SK-N-SH (cell line): ENCODE measurements at regions not wholly inside any gene's neighbourhood (a gene's known extent, or its start where the extent isn't known, plus 50 kb on each side); places are given as distances from the start of the nearest gene placed in this dataset.

Experiments
- CTCF ChIA-PET: fragments of 300-600, 350-600 bp; formaldehyde crosslinking; extraction: SDS; loops from one replicate; lab custom pipeline; 2021; lab: Yijun Ruan, JAX
- POLR2A ChIA-PET: fragments of 350-600 bp; sonication (Branson Sonifier 250); formaldehyde crosslinking; extraction: SDS; loops from one replicate; lab custom pipeline; 2020; ENCODE audit warnings: antibody characterized with exemption, inconsistent platforms; lab: Yijun Ruan, JAX
- DNase-seq: peaks from one replicate; pipeline ENCODE4 v3.0.0; 2012
- H2AFZ ChIP-seq: fragments of 200-600 bp; sonication (generic); 2 replicates; pipeline ENCODE4 v1.8.1; 2016; ENCODE audit warnings: antibody characterized with exemption, mild to moderate bottlenecking, low read depth
- H3F3A ChIP-seq: fragments of 200-600 bp; sonication (generic); replicated peaks from 2 replicates; pipeline ENCODE3; 2016; ENCODE audit warnings: antibody characterized with exemption, mild to moderate bottlenecking; ENCODE audit not compliant: insufficient read depth
- H3K27ac ChIP-seq, 2 experiments: fragments of 200-500 bp in 1 of 2; fragments of 200-600 bp in 1 of 2; sonication (Bioruptor generic) in 1 of 2; sonication (generic), shearing (Covaris generic) in 1 of 2; 2 replicates each; pipeline versions ENCODE4 v1.5.1 to v1.6.1; 2014 to 2016; ENCODE audit warnings: low read depth in 2 of 2, inconsistent platforms in 1 of 2, low read length in 1 of 2, mild to moderate bottlenecking in 1 of 2, mixed read lengths in 1 of 2
- H3K27me3 ChIP-seq: fragments of 200-600 bp; sonication (generic), shearing (Covaris generic); 2 replicates; pipeline ENCODE4 v1.6.1; 2016; ENCODE audit warnings: mixed run types; ENCODE audit not compliant: insufficient read depth
- H3K36me3 ChIP-seq, 2 experiments: fragments of 200-500 bp in 1 of 2; fragments of 200-600 bp in 1 of 2; sonication (Bioruptor generic) in 1 of 2; sonication (generic) in 1 of 2; replicated peaks in 1 of 2; 2 replicates each; pipeline versions ENCODE3 to v1.5.1; 2014 to 2016; ENCODE audit warnings: low read length in 1 of 2, mild to moderate bottlenecking in 1 of 2; ENCODE audit not compliant: insufficient read depth in 2 of 2, control insufficient read depth in 1 of 2
- H3K4me1 ChIP-seq, 2 experiments: fragments of 200-500 bp in 1 of 2; fragments of 200-600 bp in 1 of 2; sonication (Bioruptor generic) in 1 of 2; sonication (generic), shearing (Covaris generic) in 1 of 2; 2 replicates each; pipeline versions ENCODE4 v1.5.1 to v1.6.1; 2014 to 2016; ENCODE audit warnings: low read depth in 1 of 2, low read length in 1 of 2, mixed run types in 1 of 2; ENCODE audit not compliant: insufficient read depth in 2 of 2, control insufficient read depth in 1 of 2
- H3K4me2 ChIP-seq: fragments of 200-600 bp; sonication (generic), shearing (Covaris generic); 2 replicates; pipeline ENCODE4 v1.6.1; 2017; ENCODE audit warnings: mixed run types
- H3K4me3 ChIP-seq, 2 experiments: fragments of 200-500 bp in 1 of 2; fragments of 200-600 bp in 1 of 2; sonication (Bioruptor generic) in 1 of 2; sonication (generic), shearing (Covaris generic) in 1 of 2; 2 replicates each; pipeline versions ENCODE4 v1.5.1 to v1.8.1; 2014 to 2016; ENCODE audit warnings: low read depth in 2 of 2, inconsistent platforms in 1 of 2, low read length in 1 of 2, mild to moderate bottlenecking in 1 of 2, mixed read lengths in 1 of 2, moderate library complexity in 1 of 2
- H3K79me2 ChIP-seq: fragments of 200-600 bp; sonication (generic); 2 replicates; pipeline ENCODE4 v1.8.1; 2017; ENCODE audit warnings: mild to moderate bottlenecking; ENCODE audit not compliant: insufficient read depth
- H3K9ac ChIP-seq: fragments of 200-600 bp; sonication (generic); 2 replicates; pipeline ENCODE4 v1.6.1; 2017; ENCODE audit warnings: mixed run types
- H3K9me2 ChIP-seq: fragments of 200-600 bp; sonication (generic); 2 replicates; pipeline ENCODE4 v1.6.1; 2017; ENCODE audit warnings: mixed run types
- H3K9me3 ChIP-seq: fragments of 200-600 bp; sonication (generic); 2 replicates; pipeline ENCODE4 v1.6.1; 2017; ENCODE audit warnings: mixed run types, mild to moderate bottlenecking, moderate library complexity
- H4K20me1 ChIP-seq: fragments of 200-600 bp; sonication (generic); 2 replicates; pipeline ENCODE4 v1.6.1; 2017; ENCODE audit warnings: mild to moderate bottlenecking, mixed run types; ENCODE audit not compliant: insufficient read depth
- CTCF ChIP-seq: fragments of 200-600 bp; sonication (generic); IDR thresholded peaks from 2 replicates; pipeline ENCODE4 v1.6.1; 2017; ENCODE audit warnings: antibody characterized with exemption, mild to moderate bottlenecking, moderate library complexity
- ELF1 ChIP-seq: IDR thresholded peaks from 2 replicates; pipeline ENCODE4 v1.4.0; 2012
- EP300 ChIP-seq, 2 experiments: IDR thresholded peaks; 2 replicates each; pipeline versions ENCODE4 v1.4.0 to v1.6.1; 2012; ENCODE audit warnings: borderline replicate concordance in 1 of 2, low read depth in 1 of 2, low read length in 1 of 2
- EZH2phosphoT487 ChIP-seq: fragments of 200-600 bp; sonication (generic); IDR thresholded peaks from 2 replicates; pipeline ENCODE4 v1.6.1; 2017; ENCODE audit warnings: low read depth, mixed run types, mild to moderate bottlenecking, antibody characterized with exemption, moderate library complexity, borderline replicate concordance
- FOSL2 ChIP-seq: IDR thresholded peaks from 2 replicates; pipeline ENCODE4 v1.4.0; 2012; ENCODE audit warnings: low read depth, mild to moderate bottlenecking, moderate library complexity, borderline replicate concordance
- FOXJ3 ChIP-seq: sonication (generic); formaldehyde crosslinking; IDR thresholded peaks from 2 replicates; pipeline ENCODE4 v1.5.1; 2020; ENCODE audit warnings: mild to moderate bottlenecking, missing genetic modification reagents
- JUND ChIP-seq: IDR thresholded peaks from 2 replicates; pipeline ENCODE4 v1.4.0; 2012
- MEF2A ChIP-seq: IDR thresholded peaks from 2 replicates; pipeline ENCODE4 v1.4.0; 2012; ENCODE audit warnings: low read depth, borderline replicate concordance
- MXI1 ChIP-seq: IDR thresholded peaks from 2 replicates; pipeline ENCODE4 v1.6.1; 2012; ENCODE audit warnings: mild to moderate bottlenecking, low read depth, low read length, improper control_type of control experiment
- NFIC ChIP-seq: IDR thresholded peaks from 2 replicates; pipeline ENCODE4 v1.4.0; 2012; ENCODE audit warnings: borderline replicate concordance
- NRF1 ChIP-seq: IDR thresholded peaks from 2 replicates; pipeline ENCODE4 v1.6.1; 2012; ENCODE audit warnings: low read depth, mild to moderate bottlenecking, low read length
- POLR2AphosphoS5 ChIP-seq: IDR thresholded peaks from 2 replicates; pipeline ENCODE4 v1.6.1; 2012; ENCODE audit warnings: low read depth, low read length
- SMC3 ChIP-seq: IDR thresholded peaks from 2 replicates; pipeline ENCODE4 v1.6.1; 2012; ENCODE audit warnings: low read depth, low read length, improper control_type of control experiment
- TAF1 ChIP-seq: IDR thresholded peaks from 2 replicates; pipeline ENCODE4 v1.6.1; 2012; ENCODE audit warnings: low read depth, mild to moderate bottlenecking, low read length, moderate library complexity, borderline replicate concordance
- USF2 ChIP-seq: fragments of 150-350 bp; IDR thresholded peaks from 2 replicates; pipeline ENCODE4 v1.6.1; 2017; ENCODE audit warnings: antibody characterized with exemption, low read length, low read depth, borderline replicate concordance
- YY1 ChIP-seq: IDR thresholded peaks from 2 replicates; pipeline ENCODE4 v1.4.0; 2012; ENCODE audit warnings: low read depth, mild to moderate bottlenecking
- WGBS: methylation state at CpG from one replicate; pipeline ENCODE4 v1.1.6; 2017; ENCODE audit warnings: low lambda C conversion rate; 5-methylcytosine and 5-hydroxymethylcytosine counted together
- TF ChIP-seq, protein P1 (sequence below): IDR thresholded peaks from 2 replicates; pipeline ENCODE4; 2012
- TF ChIP-seq, protein P2 (sequence below): fragments of 150-350 bp; IDR thresholded peaks from 2 replicates; pipeline ENCODE4 v1.6.1; 2016; ENCODE audit warnings: mild to moderate bottlenecking, low read depth, low read length

GRCh38 chr3:188972310-188972709 lies 199.5 kb upstream of the TPRG1 start:
- H3K27me3 ChIP-seq, result no peaks in the 10 kb centered on the region
- H3K4me3 ChIP-seq, result no peak overlapping the region
- H3K9ac ChIP-seq, result no peak overlapping the region
- ChIA-PET CTCF (interaction anchor here (1.0 kb wide), 1 partner anchor 261 kb away, joined by 3 read pairs; no protein-coding TSS in a partner anchor), POLR2A (no interaction called here)
- WGBS, result 88% methylated on average over 4 of the region's 4 CpGs
- DNase-seq, result no peak
- H3K27ac ChIP-seq, result no peak overlapping the region
- no peaks in the 10 kb centered on the region for H4K20me1 ChIP-seq
- no peak overlapping the region for H2AFZ ChIP-seq
- no peaks in the 10 kb centered on the region for H3K9me2 ChIP-seq
- H3K9me3 ChIP-seq, result peaks cover 8% of the 10 kb centered on the region; the same call in 1 of the 2 replicates
- TF ChIP-seq NRF1 (no peak), SMC3 (no peak), CTCF (no peak), POLR2AphosphoS5 (no peak), TAF1 (no peak), YY1 (no peak), FOSL2 (no peak)
- H3K4me2 ChIP-seq, result no peak overlapping the region
- H3F3A ChIP-seq, result no peaks in the 10 kb centered on the region
- no peaks in the 10 kb centered on the region for H3K36me3 ChIP-seq
- H3K4me1 ChIP-seq, result no peaks in the 10 kb centered on the region; a peak in 1 of 4 replicates
- H3K79me2 ChIP-seq, result no peaks in the 10 kb centered on the region

- no peak overlapping the region for H3K9ac ChIP-seq
- no peaks in the 10 kb centered on the region for H4K20me1 ChIP-seq
- peaks cover 0 to 9% of the 10 kb centered on the region in 2 experiments; a peak in 3 of 4 replicates for H3K4me1 ChIP-seq
- H3K79me2 ChIP-seq, result no peaks in the 10 kb centered on the region
- H3F3A ChIP-seq, result peaks cover 11% of the 10 kb centered on the region
- 41% methylated on average over 10 of the region's 10 CpGs for WGBS
- H3K4me2 ChIP-seq, result peak overlapping the region; percentile 74
- no peak overlapping the region; the same call in 1 of the 2 replicates for H2AFZ ChIP-seq
- no peak for DNase-seq
- no peaks in the 10 kb centered on the region for H3K36me3 ChIP-seq
- H3K4me3 ChIP-seq, result peak overlapping the region in 1 of 2 experiments; percentile 31; a peak in 2 of 4 replicates
- peaks cover 8% of the 10 kb centered on the region; the same call in 1 of the 2 replicates for H3K9me3 ChIP-seq
- no peaks in the 10 kb centered on the region for H3K27me3 ChIP-seq
- ChIA-PET POLR2A (no interaction called here), CTCF (interaction anchor here (0.6 to 1.5 kb wide), 2 partner anchors 38 to 150 kb away, joined by 3 read pairs; no protein-coding TSS in a partner anchor)
- H3K27ac ChIP-seq, result peak overlapping the region in 1 of 2 experiments; percentile 45; a peak in 1 of 4 replicates
- H3K9me2 ChIP-seq, result no peaks in the 10 kb centered on the region
- TF ChIP-seq FOXJ3 (CRISPR knock-in tag) (no peak), MEF2A (no peak), JUND (no peak), NFIC (peak; percentile 70), CTCF (no peak), MXI1 (no peak), EZH2phosphoT487 (no peak), FOSL2 (peak; percentile 32; the same call in 1 of the 2 replicates), YY1 (no peak), ELF1 (no peak), USF2 (no peak), EP300 (IDR thresholded peaks at IDR 0.05; ENCODE audit: borderline replicate concordance in 1 of 2, low read depth in 1 of 2, low read length in 1 of 2) (0 out of 4 replicates have a peak, but pooled peaks of 1 of the 2 experiments have one; percentile 11), NRF1 (no peak)
- TF ChIP-seq, protein P1, sequence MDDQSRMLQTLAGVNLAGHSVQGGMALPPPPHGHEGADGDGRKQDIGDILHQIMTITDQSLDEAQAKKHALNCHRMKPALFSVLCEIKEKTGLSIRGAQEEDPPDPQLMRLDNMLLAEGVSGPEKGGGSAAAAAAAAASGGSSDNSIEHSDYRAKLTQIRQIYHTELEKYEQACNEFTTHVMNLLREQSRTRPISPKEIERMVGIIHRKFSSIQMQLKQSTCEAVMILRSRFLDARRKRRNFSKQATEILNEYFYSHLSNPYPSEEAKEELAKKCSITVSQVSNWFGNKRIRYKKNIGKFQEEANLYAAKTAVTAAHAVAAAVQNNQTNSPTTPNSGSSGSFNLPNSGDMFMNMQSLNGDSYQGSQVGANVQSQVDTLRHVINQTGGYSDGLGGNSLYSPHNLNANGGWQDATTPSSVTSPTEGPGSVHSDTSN, result peak; percentile 63
- TF ChIP-seq, protein P2, sequence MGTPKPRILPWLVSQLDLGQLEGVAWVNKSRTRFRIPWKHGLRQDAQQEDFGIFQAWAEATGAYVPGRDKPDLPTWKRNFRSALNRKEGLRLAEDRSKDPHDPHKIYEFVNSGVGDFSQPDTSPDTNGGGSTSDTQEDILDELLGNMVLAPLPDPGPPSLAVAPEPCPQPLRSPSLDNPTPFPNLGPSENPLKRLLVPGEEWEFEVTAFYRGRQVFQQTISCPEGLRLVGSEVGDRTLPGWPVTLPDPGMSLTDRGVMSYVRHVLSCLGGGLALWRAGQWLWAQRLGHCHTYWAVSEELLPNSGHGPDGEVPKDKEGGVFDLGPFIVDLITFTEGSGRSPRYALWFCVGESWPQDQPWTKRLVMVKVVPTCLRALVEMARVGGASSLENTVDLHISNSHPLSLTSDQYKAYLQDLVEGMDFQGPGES, result no peak
Observed at GRCh38 chr3:188974856-188975599, 196.7 kb upstream of the TPRG1 start.
